HG02610 (cell line): ENCODE measurements at regions not wholly inside any gene's neighbourhood (a gene's known extent, or its start where the extent isn't known, plus 50 kb on each side); places are given as distances from the start of the nearest gene placed in this dataset.
A peak's percentile ranks its signal among the peaks of the same experiment; 100 is the strongest.
"Not testable (repeated sequence)": the region's sequence is repeated elsewhere in the genome, so short reads cannot be mapped to it uniquely, and the experiment has no call there.

Source experiments
- ATAC-seq: cut with Tn5 transposase; IDR thresholded peaks from one replicate; pipeline ENCODE4 v1.9.1; 2021; ENCODE audit warnings: mild to moderate bottlenecking, moderate library complexity; ENCODE audit not compliant: unreplicated experiment

GRCh38 chr11:82396639-82397038 lies 337.0 kb downstream of the FAM181B start:
- not testable (repeated sequence) for ATAC-seq

- ATAC-seq: no peak
Measured at GRCh38 chr11:82384308-82384707, 349.4 kb downstream of the FAM181B start.

GRCh38 chr11:82373781-82374542 lies 359.7 kb downstream of the FAM181B start:
- ATAC-seq: no peak

- no peak for ATAC-seq
Measured at GRCh38 chr11:82365351-82365750, 368.3 kb downstream of the FAM181B start.

- no peak for ATAC-seq
Measured at GRCh38 chr11:82356316-82356715, 377.3 kb downstream of the FAM181B start.

GRCh38 chr11:82355313-82355823 lies 378.3 kb downstream of the FAM181B start:
- no peak for ATAC-seq

- ATAC-seq: no peak
Measured at GRCh38 chr11:82326853-82327252, 406.8 kb downstream of the FAM181B start.

- no peak for ATAC-seq
Measured at GRCh38 chr11:82321206-82321605, 412.5 kb downstream of the FAM181B start.

- ATAC-seq: no peak
Measured at GRCh38 chr11:82315093-82315492, 418.6 kb downstream of the FAM181B start.

GRCh38 chr11:82308979-82309378 lies 424.7 kb downstream of the FAM181B start:
- ATAC-seq: no peak

- no peak for ATAC-seq
Measured at GRCh38 chr11:82305123-82305522, 428.5 kb downstream of the FAM181B start.

GRCh38 chr11:82303671-82304070 lies 430.0 kb downstream of the FAM181B start:
- ATAC-seq: no peak

- ATAC-seq: no peak
Measured at GRCh38 chr11:82288471-82288870, 445.2 kb downstream of the FAM181B start.

GRCh38 chr11:82270870-82271269 lies 462.8 kb downstream of the FAM181B start:
- ATAC-seq: no peak

GRCh38 chr11:82268627-82269026 lies 465.0 kb downstream of the FAM181B start:
- no peak for ATAC-seq

- ATAC-seq: no peak
Measured at GRCh38 chr11:82267186-82267585, 466.5 kb downstream of the FAM181B start.

GRCh38 chr11:82261367-82261766 lies 472.3 kb downstream of the FAM181B start:
- ATAC-seq: peak; percentile 44

- no peak for ATAC-seq
Measured at GRCh38 chr11:82250047-82250446, 483.6 kb downstream of the FAM181B start.

GRCh38 chr11:82246926-82247325 lies 486.7 kb downstream of the FAM181B start:
- no peak for ATAC-seq

GRCh38 chr11:82239498-82239897 lies 494.2 kb downstream of the FAM181B start:
- no peak for ATAC-seq

- no peak for ATAC-seq
Measured at GRCh38 chr11:82234256-82234655, 499.4 kb downstream of the FAM181B start.

GRCh38 chr11:82233201-82233600 lies 500.5 kb downstream of the FAM181B start:
- no peak for ATAC-seq

- ATAC-seq: no peak
Measured at GRCh38 chr11:82229341-82229740, 504.3 kb downstream of the FAM181B start.
